ENCODE measurements at regions not wholly inside any gene's neighbourhood (a gene's known extent, or its start where the extent isn't known, plus 50 kb on each side); places are given as distances from the start of the nearest gene placed in this dataset.

DNA sequence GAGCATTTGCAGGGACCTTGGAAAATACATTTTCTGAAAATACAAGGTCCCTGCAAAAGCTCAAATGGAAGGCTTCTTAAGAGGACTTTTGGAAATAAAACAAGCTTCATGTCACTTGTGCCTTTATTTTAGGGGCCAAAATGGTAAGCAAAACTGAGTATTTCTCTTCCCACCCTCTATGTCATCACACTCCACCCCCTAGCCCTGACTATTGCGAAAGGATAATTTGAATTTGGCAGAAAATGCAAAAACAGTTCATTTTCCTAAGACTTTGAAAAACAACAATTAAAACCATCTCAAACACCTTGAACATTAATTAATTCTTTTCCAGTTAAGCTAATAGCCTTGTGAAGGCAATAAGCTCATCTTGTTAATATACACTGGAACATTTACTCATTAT is 201.7 kb downstream of the TM2D1 start:
- no peaks in the 10 kb centered on the region for H3K36me3 ChIP-seq (replicated peaks in 1 of 2; ENCODE audit: control insufficient read depth in 1 of 2, insufficient read depth in 2 of 2, low read length in 1 of 2)
- no peaks in the 10 kb centered on the region for H4K20me1 ChIP-seq (ENCODE audit: insufficient read depth)
- WGBS (ENCODE audit: low lambda C conversion rate) = 61% methylated on average over 1 of the region's 1 CpG
- CTCF ChIA-PET = interaction anchor here (0.7 to 1.4 kb wide), 4 partner anchors 9 to 67 kb away, joined by 3 to 4 read pairs (median 4); no protein-coding TSS in a partner anchor
- H3F3A ChIP-seq (replicated peaks; ENCODE audit: insufficient read depth) = no peaks in the 10 kb centered on the region
- TF ChIP-seq RAD21 (IDR thresholded peaks at IDR 0.05; ENCODE audit: low read length) (no peak), RXRA (IDR thresholded peaks at IDR 0.05; ENCODE audit: borderline replicate concordance, low read depth) (no peak), POLR2AphosphoS5 (IDR thresholded peaks at IDR 0.05; ENCODE audit: low read depth, low read length) (no peak), ELF1 (IDR thresholded peaks at IDR 0.05) (no peak), FOXJ3 (CRISPR knock-in tag; IDR thresholded peaks at IDR 0.05) (no peak), YY1 (IDR thresholded peaks at IDR 0.05; ENCODE audit: low read depth) (no peak), GABPA (IDR thresholded peaks at IDR 0.05; ENCODE audit: low read depth) (no peak), NRF1 (IDR thresholded peaks at IDR 0.05; ENCODE audit: low read depth, low read length) (no peak), JUND (IDR thresholded peaks at IDR 0.05) (no peak), GATA2 (CRISPR knock-in tag; IDR thresholded peaks at IDR 0.05) (no peak), TCF12 (IDR thresholded peaks at IDR 0.05) (no peak), TEAD4 (IDR thresholded peaks at IDR 0.05; ENCODE audit: borderline replicate concordance, insufficient read depth) (no peak)
- TF ChIP-seq, protein P1, sequence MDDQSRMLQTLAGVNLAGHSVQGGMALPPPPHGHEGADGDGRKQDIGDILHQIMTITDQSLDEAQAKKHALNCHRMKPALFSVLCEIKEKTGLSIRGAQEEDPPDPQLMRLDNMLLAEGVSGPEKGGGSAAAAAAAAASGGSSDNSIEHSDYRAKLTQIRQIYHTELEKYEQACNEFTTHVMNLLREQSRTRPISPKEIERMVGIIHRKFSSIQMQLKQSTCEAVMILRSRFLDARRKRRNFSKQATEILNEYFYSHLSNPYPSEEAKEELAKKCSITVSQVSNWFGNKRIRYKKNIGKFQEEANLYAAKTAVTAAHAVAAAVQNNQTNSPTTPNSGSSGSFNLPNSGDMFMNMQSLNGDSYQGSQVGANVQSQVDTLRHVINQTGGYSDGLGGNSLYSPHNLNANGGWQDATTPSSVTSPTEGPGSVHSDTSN (IDR thresholded peaks at IDR 0.05) = no peak
- TF ChIP-seq, protein P2, sequence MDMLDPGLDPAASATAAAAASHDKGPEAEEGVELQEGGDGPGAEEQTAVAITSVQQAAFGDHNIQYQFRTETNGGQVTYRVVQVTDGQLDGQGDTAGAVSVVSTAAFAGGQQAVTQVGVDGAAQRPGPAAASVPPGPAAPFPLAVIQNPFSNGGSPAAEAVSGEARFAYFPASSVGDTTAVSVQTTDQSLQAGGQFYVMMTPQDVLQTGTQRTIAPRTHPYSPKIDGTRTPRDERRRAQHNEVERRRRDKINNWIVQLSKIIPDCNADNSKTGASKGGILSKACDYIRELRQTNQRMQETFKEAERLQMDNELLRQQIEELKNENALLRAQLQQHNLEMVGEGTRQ (IDR thresholded peaks at IDR 0.05; ENCODE audit: borderline replicate concordance, low read depth, low read length) = no peak
- TF ChIP-seq, protein P3, sequence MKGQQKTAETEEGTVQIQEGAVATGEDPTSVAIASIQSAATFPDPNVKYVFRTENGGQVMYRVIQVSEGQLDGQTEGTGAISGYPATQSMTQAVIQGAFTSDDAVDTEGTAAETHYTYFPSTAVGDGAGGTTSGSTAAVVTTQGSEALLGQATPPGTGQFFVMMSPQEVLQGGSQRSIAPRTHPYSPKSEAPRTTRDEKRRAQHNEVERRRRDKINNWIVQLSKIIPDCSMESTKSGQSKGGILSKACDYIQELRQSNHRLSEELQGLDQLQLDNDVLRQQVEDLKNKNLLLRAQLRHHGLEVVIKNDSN (IDR thresholded peaks at IDR 0.05; ENCODE audit: borderline replicate concordance, low read depth) = no peak
- no peak overlapping the region for H3K4me2 ChIP-seq
- H3K27me3 ChIP-seq (ENCODE audit: insufficient read depth) = no peaks in the 10 kb centered on the region
- H3K9me2 ChIP-seq = no peaks in the 10 kb centered on the region
- H3K27ac ChIP-seq (ENCODE audit: low read depth in 2 of 2, low read length in 1 of 2) = no peak overlapping the region
- no peak overlapping the region for H3K4me3 ChIP-seq (ENCODE audit: low read depth in 2 of 2, low read length in 1 of 2)
- POLR2A ChIA-PET = no interaction called here
- peaks cover 0 to 6% of the 10 kb centered on the region in 2 experiments; a peak in 2 of 4 replicates for H3K4me1 ChIP-seq (ENCODE audit: control insufficient read depth in 1 of 2, insufficient read depth in 2 of 2, low read depth in 1 of 2, low read length in 1 of 2)
- no peak overlapping the region for H3K9ac ChIP-seq
- DNase-seq = no peak
- no peaks in the 10 kb centered on the region for H3K79me2 ChIP-seq (ENCODE audit: insufficient read depth)
- no peak overlapping the region for H2AFZ ChIP-seq (ENCODE audit: low read depth)
- no peaks in the 10 kb centered on the region for H3K9me3 ChIP-seq

DNA sequence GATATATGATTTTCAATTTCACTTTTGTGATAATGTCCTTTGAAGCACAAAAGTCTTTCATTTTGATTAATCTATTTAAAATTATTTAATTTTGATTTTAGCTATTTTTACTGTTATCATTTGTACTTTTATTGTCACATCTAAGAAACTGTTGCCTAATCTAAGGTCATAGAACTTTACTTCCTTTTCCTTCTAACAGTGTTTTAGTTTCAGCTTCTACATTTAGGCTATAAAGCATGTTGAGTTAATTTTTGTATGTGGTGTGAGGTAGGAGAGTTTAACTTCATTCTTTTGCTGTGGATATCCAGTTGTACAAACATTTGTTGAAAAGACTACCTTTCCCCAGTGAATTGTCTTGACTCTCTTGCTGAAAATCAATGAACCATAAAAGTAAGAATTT is 204.5 kb downstream of the TM2D1 start:
- TF ChIP-seq, protein P4, sequence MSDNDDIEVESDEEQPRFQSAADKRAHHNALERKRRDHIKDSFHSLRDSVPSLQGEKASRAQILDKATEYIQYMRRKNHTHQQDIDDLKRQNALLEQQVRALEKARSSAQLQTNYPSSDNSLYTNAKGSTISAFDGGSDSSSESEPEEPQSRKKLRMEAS (IDR thresholded peaks at IDR 0.05; ENCODE audit: low read depth) = no peak
- TF ChIP-seq RFX5 (IDR thresholded peaks at IDR 0.05; ENCODE audit: low read length) (no peak), MEF2A (IDR thresholded peaks at IDR 0.05; ENCODE audit: borderline replicate concordance, low read depth) (no peak), TCF12 (IDR thresholded peaks at IDR 0.05) (no peak), RCOR1 (IDR thresholded peaks at IDR 0.05; ENCODE audit: low read length) (no peak), NFIC (IDR thresholded peaks at IDR 0.05; ENCODE audit: borderline replicate concordance) (no peak), TAF1 (IDR thresholded peaks at IDR 0.05; ENCODE audit: borderline replicate concordance, low read depth, low read length) (no peak), FOXM1 (IDR thresholded peaks at IDR 0.05; ENCODE audit: low read depth) (no peak)
- TF ChIP-seq, protein P5, sequence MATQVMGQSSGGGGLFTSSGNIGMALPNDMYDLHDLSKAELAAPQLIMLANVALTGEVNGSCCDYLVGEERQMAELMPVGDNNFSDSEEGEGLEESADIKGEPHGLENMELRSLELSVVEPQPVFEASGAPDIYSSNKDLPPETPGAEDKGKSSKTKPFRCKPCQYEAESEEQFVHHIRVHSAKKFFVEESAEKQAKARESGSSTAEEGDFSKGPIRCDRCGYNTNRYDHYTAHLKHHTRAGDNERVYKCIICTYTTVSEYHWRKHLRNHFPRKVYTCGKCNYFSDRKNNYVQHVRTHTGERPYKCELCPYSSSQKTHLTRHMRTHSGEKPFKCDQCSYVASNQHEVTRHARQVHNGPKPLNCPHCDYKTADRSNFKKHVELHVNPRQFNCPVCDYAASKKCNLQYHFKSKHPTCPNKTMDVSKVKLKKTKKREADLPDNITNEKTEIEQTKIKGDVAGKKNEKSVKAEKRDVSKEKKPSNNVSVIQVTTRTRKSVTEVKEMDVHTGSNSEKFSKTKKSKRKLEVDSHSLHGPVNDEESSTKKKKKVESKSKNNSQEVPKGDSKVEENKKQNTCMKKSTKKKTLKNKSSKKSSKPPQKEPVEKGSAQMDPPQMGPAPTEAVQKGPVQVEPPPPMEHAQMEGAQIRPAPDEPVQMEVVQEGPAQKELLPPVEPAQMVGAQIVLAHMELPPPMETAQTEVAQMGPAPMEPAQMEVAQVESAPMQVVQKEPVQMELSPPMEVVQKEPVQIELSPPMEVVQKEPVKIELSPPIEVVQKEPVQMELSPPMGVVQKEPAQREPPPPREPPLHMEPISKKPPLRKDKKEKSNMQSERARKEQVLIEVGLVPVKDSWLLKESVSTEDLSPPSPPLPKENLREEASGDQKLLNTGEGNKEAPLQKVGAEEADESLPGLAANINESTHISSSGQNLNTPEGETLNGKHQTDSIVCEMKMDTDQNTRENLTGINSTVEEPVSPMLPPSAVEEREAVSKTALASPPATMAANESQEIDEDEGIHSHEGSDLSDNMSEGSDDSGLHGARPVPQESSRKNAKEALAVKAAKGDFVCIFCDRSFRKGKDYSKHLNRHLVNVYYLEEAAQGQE (IDR thresholded peaks at IDR 0.05; ENCODE audit: low read depth, low read length) = no peak
- TF ChIP-seq, protein P1 (IDR thresholded peaks at IDR 0.05) = no peak
- POLR2A ChIA-PET = no interaction called here
- Histone ChIP-seq H3K9me3 (no peaks in the 10 kb centered on the region), H4K20me1 (ENCODE audit: insufficient read depth) (no peaks in the 10 kb centered on the region), H3K9me2 (no peaks in the 10 kb centered on the region), H3K36me3 (replicated peaks in 1 of 2; ENCODE audit: control insufficient read depth in 1 of 2, insufficient read depth in 2 of 2, low read length in 1 of 2) (no peaks in the 10 kb centered on the region), H3K4me3 (ENCODE audit: low read depth in 2 of 2, low read length in 1 of 2) (no peak overlapping the region), H2AFZ (ENCODE audit: low read depth) (no peak overlapping the region), H3K27ac (ENCODE audit: low read depth in 2 of 2, low read length in 1 of 2) (no peak overlapping the region), H3F3A (replicated peaks; ENCODE audit: insufficient read depth) (no peaks in the 10 kb centered on the region), H3K27me3 (ENCODE audit: insufficient read depth) (no peaks in the 10 kb centered on the region), H3K79me2 (ENCODE audit: insufficient read depth) (no peaks in the 10 kb centered on the region), H3K9ac (no peak overlapping the region), H3K4me2 (no peak overlapping the region), H3K4me1 (ENCODE audit: control insufficient read depth in 1 of 2, insufficient read depth in 2 of 2, low read depth in 1 of 2, low read length in 1 of 2) (peaks cover 0 to 6% of the 10 kb centered on the region in 2 experiments; a peak in 2 of 4 replicates)
- CTCF ChIA-PET = no interaction called here
- DNase-seq = no peak
